ENCODE measurements at regions not wholly inside any gene's neighbourhood (a gene's known extent, or its start where the extent isn't known, plus 50 kb on each side); places are given as distances from the start of the nearest gene placed in this dataset.

DNA sequence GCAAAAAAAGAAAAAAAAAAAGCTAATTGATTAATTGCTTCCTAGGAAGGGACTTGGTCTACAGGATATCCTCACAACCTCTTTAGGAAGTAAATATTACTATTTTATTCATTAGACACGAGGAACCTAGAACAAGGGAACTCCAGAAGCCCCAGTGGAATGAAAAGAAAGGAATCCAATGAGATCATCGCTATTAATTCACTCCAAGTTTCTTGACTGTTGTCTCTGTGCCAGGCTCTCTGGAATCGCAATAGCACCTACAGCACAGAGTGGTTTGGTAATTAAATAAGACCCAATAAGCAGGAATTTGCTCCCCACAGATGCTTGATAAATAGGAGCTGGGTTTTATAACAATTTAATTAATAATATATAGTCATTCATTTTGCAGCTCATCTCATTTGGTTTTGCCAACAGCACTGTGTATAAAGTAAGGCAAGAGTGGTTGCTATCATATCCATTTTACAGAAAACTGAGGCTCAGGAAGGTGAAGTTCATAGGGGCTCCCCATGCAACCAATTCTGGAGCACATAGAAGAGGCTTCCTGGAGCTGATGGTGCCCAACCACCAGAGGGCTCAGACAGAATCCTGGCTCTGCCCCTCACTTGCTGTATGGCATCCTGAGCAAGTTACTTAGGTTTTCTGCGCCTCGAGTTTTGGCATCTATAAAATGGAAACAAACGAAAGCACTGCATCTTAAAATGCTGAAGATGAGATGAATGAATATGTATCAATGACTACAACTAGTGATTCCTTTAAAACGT is 420.2 kb downstream of the MED13L start:
- ChIA-PET POLR2A (interaction anchor here (0.7 kb wide), 1 partner anchor 654 kb away, joined by 3 read pairs; no protein-coding TSS in a partner anchor), CTCF (ENCODE audit: low intra/inter-chr PET ratio) (no interaction called here)
- no peak for TF ChIP-seq HNRNPH1 (optimal IDR thresholded peaks at IDR 0.05; ENCODE audit: low read depth, low read length)
- TF ChIP-seq HMBOX1 (IDR thresholded peaks at IDR 0.05): no peak
- no peak for TF ChIP-seq THRAP3 (IDR thresholded peaks at IDR 0.05; ENCODE audit: borderline replicate concordance)
- TF ChIP-seq PPARD (CRISPR knock-in tag; IDR thresholded peaks at IDR 0.05): no peak
- no peak for TF ChIP-seq PURB (CRISPR knock-in tag; IDR thresholded peaks at IDR 0.05; ENCODE audit: low read depth)
- TF ChIP-seq NUFIP1 (IDR thresholded peaks at IDR 0.05; ENCODE audit: partially characterized antibody): no peak
- TF ChIP-seq ZNF830 (CRISPR knock-in tag; IDR thresholded peaks at IDR 0.05): no peak
- no peak for TF ChIP-seq ETV5 (CRISPR knock-in tag; IDR thresholded peaks at IDR 0.05; ENCODE audit: low read depth)
- no peak for TF ChIP-seq NR0B1 (IDR thresholded peaks at IDR 0.05; ENCODE audit: partially characterized antibody)
- no peak for TF ChIP-seq THRA (IDR thresholded peaks at IDR 0.05)
- TF ChIP-seq, protein P1, sequence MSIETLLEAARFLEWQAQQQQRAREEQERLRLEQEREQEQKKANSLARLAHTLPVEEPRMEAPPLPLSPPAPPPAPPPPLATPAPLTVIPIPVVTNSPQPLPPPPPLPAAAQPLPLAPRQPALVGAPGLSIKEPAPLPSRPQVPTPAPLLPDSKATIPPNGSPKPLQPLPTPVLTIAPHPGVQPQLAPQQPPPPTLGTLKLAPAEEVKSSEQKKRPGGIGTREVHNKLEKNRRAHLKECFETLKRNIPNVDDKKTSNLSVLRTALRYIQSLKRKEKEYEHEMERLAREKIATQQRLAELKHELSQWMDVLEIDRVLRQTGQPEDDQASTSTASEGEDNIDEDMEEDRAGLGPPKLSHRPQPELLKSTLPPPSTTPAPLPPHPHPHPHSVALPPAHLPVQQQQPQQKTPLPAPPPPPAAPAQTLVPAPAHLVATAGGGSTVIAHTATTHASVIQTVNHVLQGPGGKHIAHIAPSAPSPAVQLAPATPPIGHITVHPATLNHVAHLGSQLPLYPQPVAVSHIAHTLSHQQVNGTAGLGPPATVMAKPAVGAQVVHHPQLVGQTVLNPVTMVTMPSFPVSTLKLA (conservative IDR thresholded peaks at IDR 0.05): no peak
- TF ChIP-seq, protein P2, sequence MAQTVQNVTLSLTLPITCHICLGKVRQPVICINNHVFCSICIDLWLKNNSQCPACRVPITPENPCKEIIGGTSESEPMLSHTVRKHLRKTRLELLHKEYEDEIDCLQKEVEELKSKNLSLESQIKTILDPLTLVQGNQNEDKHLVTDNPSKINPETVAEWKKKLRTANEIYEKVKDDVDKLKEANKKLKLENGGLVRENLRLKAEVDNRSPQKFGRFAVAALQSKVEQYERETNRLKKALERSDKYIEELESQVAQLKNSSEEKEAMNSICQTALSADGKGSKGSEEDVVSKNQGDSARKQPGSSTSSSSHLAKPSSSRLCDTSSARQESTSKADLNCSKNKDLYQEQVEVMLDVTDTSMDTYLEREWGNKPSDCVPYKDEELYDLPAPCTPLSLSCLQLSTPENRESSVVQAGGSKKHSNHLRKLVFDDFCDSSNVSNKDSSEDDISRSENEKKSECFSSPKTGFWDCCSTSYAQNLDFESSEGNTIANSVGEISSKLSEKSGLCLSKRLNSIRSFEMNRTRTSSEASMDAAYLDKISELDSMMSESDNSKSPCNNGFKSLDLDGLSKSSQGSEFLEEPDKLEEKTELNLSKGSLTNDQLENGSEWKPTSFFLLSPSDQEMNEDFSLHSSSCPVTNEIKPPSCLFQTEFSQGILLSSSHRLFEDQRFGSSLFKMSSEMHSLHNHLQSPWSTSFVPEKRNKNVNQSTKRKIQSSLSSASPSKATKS (CRISPR knock-in tag; IDR thresholded peaks at IDR 0.05): no peak
- TF ChIP-seq NCOR1 (IDR thresholded peaks at IDR 0.05): no peak
- no peak for TF ChIP-seq CBX1 (IDR thresholded peaks at IDR 0.05; ENCODE audit: low read depth)
- TF ChIP-seq ZNF165 (CRISPR knock-in tag; IDR thresholded peaks at IDR 0.05; ENCODE audit: borderline replicate concordance): no peak
- no TSS peak for BruUV-seq (replicated peaks)
- no peak overlapping the region for H3K9ac ChIP-seq (ENCODE audit: insufficient read depth in 1 of 2, low read depth in 2 of 2, low read length in 2 of 2)
- DNase-seq (ENCODE audit: extremely low read depth in 1 of 4, low spot score in 3 of 4) (no peak), FAIRE-seq (no peak), ATAC-seq (no peak)
- no peak overlapping the region for H3K27ac ChIP-seq (ENCODE audit: extremely low read depth, low read depth, low read length)
- intact Hi-C loops (cut with micrococcal nuclease) (no loop called here), in situ Hi-C loops (cut with MboI) (no loop called here)
- H3K27me3 ChIP-seq (ENCODE audit: control insufficient read depth in 2 of 2, insufficient read depth in 2 of 2, low read length in 2 of 2): peaks cover 13 to 15% of the 10 kb centered on the region in 2 experiments; a peak in 3 of 5 replicates
- no peaks in the 10 kb centered on the region for H3K9me3 ChIP-seq (replicated peaks; ENCODE audit: control insufficient read depth, insufficient read depth, low read depth, low read length)
- no peaks in the 10 kb centered on the region for H3K9me1 ChIP-seq (ENCODE audit: control insufficient read depth, insufficient read depth, low read length)
- no peak overlapping the region for H3K4me3 ChIP-seq
- WGBS (ENCODE audit: insufficient coverage, low coverage, missing lambda C conversion rate): under 1% methylated on average over 7 of the region's 7 CpGs
- no peak overlapping the region for H3K4me2 ChIP-seq (ENCODE audit: insufficient read depth, low read length)
- no peaks in the 10 kb centered on the region for H3K79me2 ChIP-seq (ENCODE audit: control insufficient read depth, insufficient read depth, low read length)
- no peaks in the 10 kb centered on the region for H3K36me3 ChIP-seq (ENCODE audit: control insufficient read depth, insufficient read depth, low read length)
- no peaks in the 10 kb centered on the region for H4K20me1 ChIP-seq (replicated peaks; ENCODE audit: control insufficient read depth, insufficient read depth, low read length)
- H3K4me1 ChIP-seq (replicated peaks in 1 of 2; ENCODE audit: control insufficient read depth in 2 of 2, insufficient read depth in 2 of 2, low read length in 2 of 2): no peaks in the 10 kb centered on the region; a peak in 1 of 5 replicates
- no peak overlapping the region for H2AFZ ChIP-seq (ENCODE audit: low read depth, low read length)

Data from K562 (cell line).